ENCODE measurements at regions not wholly inside any gene's neighbourhood (a gene's known extent, or its start where the extent isn't known, plus 50 kb on each side); places are given as distances from the start of the nearest gene placed in this dataset.
A peak's percentile ranks its signal among the peaks of the same experiment; 100 is the strongest.
"Not testable (repeated sequence)": the region's sequence is repeated elsewhere in the genome, so short reads cannot be mapped to it uniquely, and the experiment has no call there.

- Mint-ChIP-seq H3K27me3 (ENCODE audit: low read depth) (no peaks in the 10 kb centered on the region), H3K9me3 (peaks cover 23% of the 10 kb centered on the region), H3K27ac (no peak overlapping the region), H3K4me1 (peaks cover 18% of the 10 kb centered on the region), H3K36me3 (peaks cover 9% of the 10 kb centered on the region), H3K4me3 (no peak overlapping the region)
- no peak for TF ChIP-seq CTCF (IDR thresholded peaks at IDR 0.05; ENCODE audit: unreplicated experiment)
- DNase-seq (ENCODE audit: low spot score in 2 of 2, unreplicated experiment in 2 of 2): no peak
Measured at GRCh38 chr17:13885550-13885949, 183.8 kb upstream of the COX10 start.

- peaks cover 9% of the 10 kb centered on the region for H3K36me3 Mint-ChIP-seq
- H3K4me1 Mint-ChIP-seq: peaks cover 18% of the 10 kb centered on the region
- H3K27ac Mint-ChIP-seq: no peak overlapping the region
- H3K9me3 Mint-ChIP-seq: peaks cover 21% of the 10 kb centered on the region
- no peak for TF ChIP-seq CTCF (IDR thresholded peaks at IDR 0.05; ENCODE audit: unreplicated experiment)
- no peaks in the 10 kb centered on the region for H3K27me3 Mint-ChIP-seq (ENCODE audit: low read depth)
- no peak overlapping the region for H3K4me3 Mint-ChIP-seq
- DNase-seq (ENCODE audit: low spot score in 2 of 2, unreplicated experiment in 2 of 2): no peak
Measured at GRCh38 chr17:13885953-13886889, 183.1 kb upstream of the COX10 start.

GRCh38 chr17:13888056-13888609, 181.2 kb upstream of the COX10 start:
- Mint-ChIP-seq H3K27me3 (ENCODE audit: low read depth) (no peaks in the 10 kb centered on the region), H3K9me3 (peaks cover 8% of the 10 kb centered on the region), H3K4me3 (no peak overlapping the region), H3K36me3 (peaks cover 3% of the 10 kb centered on the region), H3K27ac (peak overlapping the region; percentile 86), H3K4me1 (peaks cover 18% of the 10 kb centered on the region)
- peak; percentile 52 to 56 for DNase-seq (ENCODE audit: low spot score in 2 of 2, unreplicated experiment in 2 of 2)
- TF ChIP-seq CTCF (IDR thresholded peaks at IDR 0.05; ENCODE audit: unreplicated experiment): no peak

GRCh38 chr17:13908971-13909370, 160.3 kb upstream of the COX10 start:
- H3K27me3 Mint-ChIP-seq (ENCODE audit: low read depth); H3K27ac Mint-ChIP-seq; DNase-seq (ENCODE audit: low spot score in 2 of 2, unreplicated experiment in 2 of 2); H3K36me3 Mint-ChIP-seq; H3K9me3 Mint-ChIP-seq; H3K4me1 Mint-ChIP-seq; H3K4me3 Mint-ChIP-seq: not testable (repeated sequence)

- no peak for TF ChIP-seq CTCF (IDR thresholded peaks at IDR 0.05; ENCODE audit: unreplicated experiment)
Measured at GRCh38 chr17:13909901-13910519, 159.3 kb upstream of the COX10 start.

GRCh38 chr17:13917634-13918033, 151.7 kb upstream of the COX10 start:
- Mint-ChIP-seq H3K36me3 (peaks cover 4% of the 10 kb centered on the region), H3K4me1 (peaks cover 9% of the 10 kb centered on the region), H3K27me3 (ENCODE audit: low read depth) (peaks cover 2% of the 10 kb centered on the region), H3K9me3 (peaks cover 9% of the 10 kb centered on the region), H3K27ac (no peak overlapping the region), H3K4me3 (no peak overlapping the region)
- no peak for DNase-seq (ENCODE audit: low spot score in 2 of 2, unreplicated experiment in 2 of 2)
- TF ChIP-seq CTCF (IDR thresholded peaks at IDR 0.05; ENCODE audit: unreplicated experiment): no peak

More at GRCh38 chr17:13909901-13910519, 159.3 kb upstream of the COX10 start:
- Mint-ChIP-seq H3K4me3 (no peak overlapping the region), H3K9me3 (peaks cover 9% of the 10 kb centered on the region), H3K27me3 (ENCODE audit: low read depth) (no peaks in the 10 kb centered on the region), H3K36me3 (peaks cover 4% of the 10 kb centered on the region), H3K4me1 (no peaks in the 10 kb centered on the region), H3K27ac (no peak overlapping the region)
- DNase-seq (ENCODE audit: low spot score in 2 of 2, unreplicated experiment in 2 of 2): no peak

Measured in mesothelial cell of epicardium (in vitro differentiated cells).